B cell (primary cell): ENCODE measurements at regions not wholly inside any gene's neighbourhood (a gene's known extent, or its start where the extent isn't known, plus 50 kb on each side); places are given as distances from the start of the nearest gene placed in this dataset.

Source experiments
- ATAC-seq: fragments of 200-7000 bp; cut with Tn5 transposase; one replicate; pipeline ENCODE4 v1.10.0; 2021; ENCODE audit warnings: low read depth, mild to moderate bottlenecking, moderate number of reproducible peaks, moderate library complexity
- CTCF ChIA-PET: fragments of 350-600 bp; sonication (Branson Sonifier 250); formaldehyde crosslinking; loops from one replicate; lab custom pipeline; 2021; ENCODE audit warnings: antibody characterized with exemption, inconsistent platforms; lab: Charles Lee
- POLR2A ChIA-PET: fragments of 350-600 bp; sonication (Branson Sonifier 250); formaldehyde crosslinking; loops from one replicate; lab custom pipeline; 2021; ENCODE audit warnings: antibody characterized with exemption; lab: Charles Lee
- DNase-seq: peaks from one replicate; pipeline ENCODE4 v3.0.0; 2013
- H2AFZ ChIP-seq: 2 replicates; pipeline ENCODE4 v1.6.1; 2012; ENCODE audit warnings: mild to moderate bottlenecking, low read depth, low read length; ENCODE audit not compliant: insufficient read depth, poor library complexity, severe bottlenecking
- H3K27ac ChIP-seq, 2 donors: 1 replicate in 1 of 2; 2 replicates in 1 of 2; pipeline ENCODE4 v1.5.1; 2012 to 2013; ENCODE audit warnings: low read length in 2 of 2, mild to moderate bottlenecking in 2 of 2, moderate library complexity in 1 of 2
- H3K27me3 ChIP-seq, 4 experiments: fragments of 200-600 bp in 1 of 4; sonication (generic) in 1 of 4; replicated peaks in 1 of 4; 1 replicate in 2 of 4; 2 replicates in 2 of 4; pipeline versions ENCODE4 v1.6.1 to v1.7.0; 2013 to 2016; ENCODE audit warnings: low read length in 3 of 4, mild to moderate bottlenecking in 2 of 4, mixed read lengths in 1 of 4, moderate library complexity in 1 of 4; ENCODE audit not compliant: insufficient read depth in 4 of 4, control insufficient read depth in 3 of 4; ENCODE audit errors: control extremely low read depth in 1 of 4
- H3K36me3 ChIP-seq, 2 experiments: replicated peaks in 1 of 2; 1 replicate in 1 of 2; 2 replicates in 1 of 2; pipeline versions ENCODE4 v1.6.1 to v1.7.1; 2013; ENCODE audit warnings: low read length in 1 of 2; ENCODE audit not compliant: insufficient read depth in 2 of 2, control insufficient read depth in 1 of 2; ENCODE audit errors: control extremely low read depth in 1 of 2, extremely low read depth in 1 of 2
- H3K4me1 ChIP-seq, 2 donors: fragments of 200-600 bp in 1 of 2; sonication (generic) in 1 of 2; 1 replicate in 1 of 2; 2 replicates in 1 of 2; pipeline versions ENCODE4 v1.5.1 to v1.6.1; 2013 to 2017; ENCODE audit warnings: low read length in 2 of 2; ENCODE audit not compliant: control insufficient read depth in 2 of 2, insufficient read depth in 2 of 2
- H3K4me2 ChIP-seq: replicated peaks from 2 replicates; pipeline ENCODE3; 2012; ENCODE audit warnings: mild to moderate bottlenecking, low read depth, low read length; ENCODE audit not compliant: poor library complexity, severe bottlenecking
- H3K4me3 ChIP-seq, 5 experiments: fragments of 200-600 bp in 1 of 5; sonication (generic) in 1 of 5; 1 replicate in 3 of 5; 2 replicates in 2 of 5; pipeline versions ENCODE4 v1.5.1 to v1.7.0; 2011 to 2016; ENCODE audit warnings: low read length in 4 of 5, mild to moderate bottlenecking in 4 of 5, low read depth in 2 of 5, control low read depth in 1 of 5, moderate library complexity in 1 of 5; ENCODE audit not compliant: insufficient read depth in 1 of 5; ENCODE audit errors: control extremely low read depth in 1 of 5, extremely low read depth in 1 of 5
- H3K79me2 ChIP-seq: fragments of 200-600 bp; sonication (generic); one replicate; pipeline ENCODE4 v1.6.0; 2016; ENCODE audit warnings: low read length; ENCODE audit not compliant: control insufficient read depth, insufficient read depth
- H3K9ac ChIP-seq: fragments of 200-600 bp; sonication (generic); 2 replicates; pipeline ENCODE4 v1.6.1; 2017; ENCODE audit warnings: mild to moderate bottlenecking, low read length, moderate library complexity
- H3K9me3 ChIP-seq, 3 donors: one replicate each; pipeline versions ENCODE4 v1.6.1 to v1.7.1; 2013; ENCODE audit warnings: low read length in 2 of 3; ENCODE audit not compliant: control insufficient read depth in 2 of 3, insufficient read depth in 1 of 3; ENCODE audit errors: control extremely low read depth in 1 of 3
- H4K20me1 ChIP-seq: 2 replicates; pipeline ENCODE4 v1.6.0; 2012; ENCODE audit warnings: mild to moderate bottlenecking, low read length; ENCODE audit not compliant: insufficient read depth, control insufficient read depth, poor library complexity, severe bottlenecking
- H3K27ac Mint-ChIP-seq: one replicate; pipeline ENCODE4 v1.8.0; 2021; ENCODE audit warnings: mixed read lengths
- H3K27me3 Mint-ChIP-seq: one replicate; pipeline ENCODE4 v1.8.0; 2021; ENCODE audit warnings: mixed read lengths
- H3K4me1 Mint-ChIP-seq: one replicate; pipeline ENCODE4 v1.8.0; 2021; ENCODE audit warnings: mixed read lengths
- H3K4me3 Mint-ChIP-seq: one replicate; pipeline ENCODE4 v1.8.0; 2021; ENCODE audit warnings: mixed read lengths
- H3K9me3 Mint-ChIP-seq: one replicate; pipeline ENCODE4 v1.8.0; 2022; ENCODE audit warnings: mixed read lengths; ENCODE audit not compliant: insufficient read depth
- CTCF ChIP-seq: fragments of 200-600 bp; IDR thresholded peaks from one replicate; pipeline ENCODE4 v1.8.0; 2022; ENCODE audit warnings: antibody characterized with exemption, mild to moderate bottlenecking
- EZH2 ChIP-seq: IDR thresholded peaks from 2 replicates; pipeline ENCODE4 v1.6.1; 2012; ENCODE audit warnings: borderline replicate concordance, low read depth, mild to moderate bottlenecking, moderate library complexity, low read length; ENCODE audit not compliant: insufficient read depth, poor library complexity, severe bottlenecking
- WGBS: methylation state at CpG from one replicate; pipeline ENCODE4 v1.1.5; 2013; ENCODE audit warnings: missing lambda C conversion rate; ENCODE audit not compliant: insufficient coverage; 5-methylcytosine and 5-hydroxymethylcytosine counted together
- intact Hi-C: fragments of 100-400 bp; cut with micrococcal nuclease; formaldehyde crosslinking; loops from one replicate; pipeline ENCODE4 v1.10.0; 2022

- no peak for ATAC-seq
- ChIA-PET POLR2A (no interaction called here), CTCF (interaction anchor here (0.8 kb wide), 1 partner anchor 9 kb away, joined by 3 read pairs; no protein-coding TSS in a partner anchor)
- H3K9me3 Mint-ChIP-seq: no peaks in the 10 kb centered on the region
- H3K36me3 ChIP-seq: no peaks in the 10 kb centered on the region
- H3K4me3 ChIP-seq: no peak overlapping the region
- 96% methylated on average over 7 of the region's 7 CpGs for WGBS
- DNase-seq: no peak
- no peaks in the 10 kb centered on the region for H3K4me1 Mint-ChIP-seq
- H3K27me3 ChIP-seq: no peaks in the 10 kb centered on the region
- H4K20me1 ChIP-seq: no peaks in the 10 kb centered on the region
- H3K4me3 Mint-ChIP-seq: no peak overlapping the region
- peaks cover 10% of the 10 kb centered on the region for H3K27me3 Mint-ChIP-seq
- TF ChIP-seq EZH2: no peak
- TF ChIP-seq CTCF: no peak
- H3K27ac Mint-ChIP-seq: no peak overlapping the region
- H2AFZ ChIP-seq: no peak overlapping the region
- no peak overlapping the region for H3K4me2 ChIP-seq
- H3K79me2 ChIP-seq: no peaks in the 10 kb centered on the region
- intact Hi-C loops: no loop called here
- no peaks in the 10 kb centered on the region for H3K9me3 ChIP-seq
- no peak overlapping the region for H3K9ac ChIP-seq
- no peaks in the 10 kb centered on the region for H3K4me1 ChIP-seq
- no peak overlapping the region for H3K27ac ChIP-seq
Measured at GRCh38 chr1:208643005-208643597, 398.9 kb upstream of the PLXNA2 start.

GRCh38 chr1:208644401-208645160 lies 400.4 kb upstream of the PLXNA2 start:
- CTCF ChIA-PET: no interaction called here

More at GRCh38 chr1:208644401-208645160, 400.4 kb upstream of the PLXNA2 start:
- H3K27me3 ChIP-seq: peaks cover 0 to 6% (median 0%) of the 10 kb centered on the region in 4 experiments
- H3K36me3 ChIP-seq: no peaks in the 10 kb centered on the region
- H3K27ac ChIP-seq: no peak overlapping the region
- H3K4me2 ChIP-seq: no peak overlapping the region
- H2AFZ ChIP-seq: no peak overlapping the region
- Mint-ChIP-seq H3K27me3 (peaks cover 14% of the 10 kb centered on the region), H3K27ac (no peak overlapping the region), H3K4me3 (no peak overlapping the region), H3K4me1 (no peaks in the 10 kb centered on the region), H3K9me3 (no peaks in the 10 kb centered on the region)
- no peak overlapping the region for H3K9ac ChIP-seq
- DNase-seq (no peak), ATAC-seq (no peak)
- H3K9me3 ChIP-seq: no peaks in the 10 kb centered on the region
- no peaks in the 10 kb centered on the region for H3K4me1 ChIP-seq
- POLR2A ChIA-PET: no interaction called here
- H3K4me3 ChIP-seq: no peak overlapping the region
- H3K79me2 ChIP-seq: no peaks in the 10 kb centered on the region
- no CpG with 5 or more reads among the region's 2 CpGs for WGBS
- intact Hi-C loops: no loop called here
- TF ChIP-seq CTCF: no peak
- H4K20me1 ChIP-seq: no peaks in the 10 kb centered on the region
